Fibroblast of mammary gland (primary cell): ENCODE measurements at regions not wholly inside any gene's neighbourhood (a gene's known extent, or its start where the extent isn't known, plus 50 kb on each side); places are given as distances from the start of the nearest gene placed in this dataset.

ENCODE experiments used
- DNase-seq: peaks from one replicate; pipeline ENCODE4 v3.0.0-alpha.2; 2010; ENCODE audit warnings: low read depth
- H3K4me3 ChIP-seq: 2 replicates; pipeline ENCODE4 v1.5.1; 2011; ENCODE audit warnings: low read depth, mild to moderate bottlenecking, low read length, moderate library complexity; ENCODE audit not compliant: control insufficient read depth
- TF ChIP-seq, protein P1 (sequence below): conservative IDR thresholded peaks from 2 replicates; pipeline ENCODE4 v1.5.1; 2011; ENCODE audit warnings: low read depth, low read length, inconsistent platforms; ENCODE audit not compliant: control insufficient read depth, insufficient read depth

DNA sequence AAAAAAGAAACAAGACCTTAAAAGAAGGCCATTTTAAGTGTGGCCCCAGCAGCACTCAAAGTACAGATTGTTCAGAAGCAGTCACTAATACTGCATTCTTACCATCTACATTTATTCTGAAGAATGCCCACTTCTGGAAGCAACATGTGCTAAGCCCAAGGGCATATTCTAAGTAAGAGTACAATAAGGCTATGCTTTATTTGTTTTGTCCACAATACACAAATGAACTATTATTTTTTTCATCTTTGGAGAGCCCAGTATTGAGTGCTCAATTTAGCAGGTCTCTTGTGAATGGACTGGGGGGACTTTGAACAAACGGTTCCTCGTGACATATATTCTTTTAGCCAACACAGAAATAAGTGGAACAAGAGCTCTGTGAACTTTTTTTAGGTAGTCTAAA is 191.4 kb upstream of the CHORDC1 start:
- TF ChIP-seq, protein P1, sequence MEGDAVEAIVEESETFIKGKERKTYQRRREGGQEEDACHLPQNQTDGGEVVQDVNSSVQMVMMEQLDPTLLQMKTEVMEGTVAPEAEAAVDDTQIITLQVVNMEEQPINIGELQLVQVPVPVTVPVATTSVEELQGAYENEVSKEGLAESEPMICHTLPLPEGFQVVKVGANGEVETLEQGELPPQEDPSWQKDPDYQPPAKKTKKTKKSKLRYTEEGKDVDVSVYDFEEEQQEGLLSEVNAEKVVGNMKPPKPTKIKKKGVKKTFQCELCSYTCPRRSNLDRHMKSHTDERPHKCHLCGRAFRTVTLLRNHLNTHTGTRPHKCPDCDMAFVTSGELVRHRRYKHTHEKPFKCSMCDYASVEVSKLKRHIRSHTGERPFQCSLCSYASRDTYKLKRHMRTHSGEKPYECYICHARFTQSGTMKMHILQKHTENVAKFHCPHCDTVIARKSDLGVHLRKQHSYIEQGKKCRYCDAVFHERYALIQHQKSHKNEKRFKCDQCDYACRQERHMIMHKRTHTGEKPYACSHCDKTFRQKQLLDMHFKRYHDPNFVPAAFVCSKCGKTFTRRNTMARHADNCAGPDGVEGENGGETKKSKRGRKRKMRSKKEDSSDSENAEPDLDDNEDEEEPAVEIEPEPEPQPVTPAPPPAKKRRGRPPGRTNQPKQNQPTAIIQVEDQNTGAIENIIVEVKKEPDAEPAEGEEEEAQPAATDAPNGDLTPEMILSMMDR: no peak
- DNase-seq: no peak
- H3K4me3 ChIP-seq: no peak overlapping the region

DNA sequence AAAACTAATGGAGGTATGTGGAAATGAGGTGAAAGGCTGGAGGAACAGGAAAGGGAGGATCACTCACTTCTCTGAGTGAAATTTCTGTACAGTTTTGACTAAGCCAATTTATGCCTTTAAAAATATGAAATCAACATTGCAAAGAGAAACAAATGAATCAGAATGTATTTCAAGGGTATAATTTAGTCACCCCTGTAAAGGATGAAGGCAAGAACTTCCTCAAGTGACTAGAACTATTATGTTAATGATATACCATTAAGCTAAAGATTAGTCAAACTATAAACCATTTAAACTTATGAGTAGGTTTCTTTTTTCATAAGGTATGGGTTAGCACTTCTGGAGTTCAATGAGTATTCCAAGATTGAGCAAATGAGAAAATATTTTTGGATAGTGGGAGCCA is 184.5 kb upstream of the CHORDC1 start:
- TF ChIP-seq, protein P1: no peak
- H3K4me3 ChIP-seq: no peak overlapping the region
- DNase-seq: no peak

DNA sequence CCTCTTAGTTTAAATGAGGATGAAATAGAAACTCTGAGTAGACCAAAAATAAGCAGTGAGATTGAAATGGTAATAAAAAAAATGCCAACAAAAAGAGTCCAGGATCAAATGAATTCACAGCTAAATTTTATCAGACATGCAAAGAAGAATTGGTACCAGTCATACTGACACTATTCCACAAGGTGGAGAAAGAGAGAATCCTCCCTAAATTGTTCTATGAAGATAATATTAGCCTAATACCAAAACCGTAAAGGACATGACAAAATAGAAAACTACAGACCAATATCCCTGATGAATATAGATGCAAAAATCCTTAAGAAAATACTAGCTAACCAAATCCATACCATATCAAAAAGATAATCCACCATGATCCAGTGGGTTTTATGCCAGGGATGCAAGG is 169.8 kb upstream of the CHORDC1 start:
- TF ChIP-seq, protein P1: no peak
- no peak for DNase-seq
- H3K4me3 ChIP-seq: no peak overlapping the region

DNA sequence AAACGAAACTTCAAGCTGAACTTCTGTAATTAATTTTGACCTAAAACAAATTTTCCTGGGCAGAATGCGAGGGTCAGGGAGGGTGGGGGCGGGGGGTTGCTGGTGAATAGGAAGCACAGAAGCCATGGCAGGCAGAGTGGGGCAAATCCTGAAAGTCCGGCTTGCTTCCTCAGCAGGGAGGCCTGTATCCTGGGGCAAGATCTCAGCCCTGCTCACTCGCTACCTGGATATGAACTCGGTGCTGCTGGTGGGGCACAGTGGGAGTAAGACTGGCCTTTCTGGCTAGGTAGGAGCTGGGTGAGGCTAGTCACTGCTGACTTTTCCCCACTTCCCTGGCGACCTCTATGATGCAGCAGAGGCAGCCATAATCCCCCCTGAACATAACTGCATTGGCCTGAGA is 168.9 kb upstream of the CHORDC1 start:
- TF ChIP-seq, protein P1: no peak
- no peak overlapping the region for H3K4me3 ChIP-seq
- DNase-seq: no peak

DNA sequence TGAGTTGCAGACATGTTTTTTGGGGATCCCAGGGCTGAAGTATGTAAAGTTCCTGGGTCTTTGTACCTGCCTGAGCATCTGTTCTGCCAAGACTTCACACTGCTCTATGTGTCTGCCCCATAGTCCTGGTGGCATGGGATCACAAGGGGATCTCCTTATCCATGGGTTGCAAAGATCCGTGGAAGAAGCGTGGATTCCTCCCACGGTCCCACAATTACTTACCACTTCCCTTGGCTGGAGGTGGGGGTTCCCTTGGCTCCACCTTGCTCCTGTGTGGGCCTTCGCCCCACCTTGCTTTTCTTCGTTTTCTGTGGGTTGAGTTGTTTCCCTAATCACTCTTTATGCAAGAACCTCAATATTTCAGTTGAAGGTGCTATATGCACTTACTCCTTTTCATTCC is 157.4 kb upstream of the CHORDC1 start:
- TF ChIP-seq, protein P1: no peak
- no peak overlapping the region for H3K4me3 ChIP-seq
- no peak for DNase-seq

DNA sequence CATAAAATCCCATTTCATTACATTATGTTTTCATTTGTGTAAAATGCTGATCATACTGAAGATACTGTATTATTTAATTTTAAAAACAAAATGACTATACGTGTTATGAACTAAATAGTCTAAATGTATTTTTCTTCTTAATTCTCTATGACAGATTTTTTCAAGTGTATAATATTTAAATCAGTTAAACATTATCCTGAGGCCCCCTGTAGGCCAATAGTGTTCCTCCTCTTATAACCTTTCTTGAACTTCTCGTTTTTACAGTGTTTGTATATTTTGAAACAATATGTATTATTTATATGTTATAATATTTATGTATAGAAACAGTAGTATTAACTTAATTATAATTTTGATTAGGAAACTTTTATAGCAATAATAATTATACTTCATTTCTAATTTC is 151.1 kb upstream of the CHORDC1 start:
- DNase-seq: no peak
- no peak overlapping the region for H3K4me3 ChIP-seq
- TF ChIP-seq, protein P1: no peak

DNA sequence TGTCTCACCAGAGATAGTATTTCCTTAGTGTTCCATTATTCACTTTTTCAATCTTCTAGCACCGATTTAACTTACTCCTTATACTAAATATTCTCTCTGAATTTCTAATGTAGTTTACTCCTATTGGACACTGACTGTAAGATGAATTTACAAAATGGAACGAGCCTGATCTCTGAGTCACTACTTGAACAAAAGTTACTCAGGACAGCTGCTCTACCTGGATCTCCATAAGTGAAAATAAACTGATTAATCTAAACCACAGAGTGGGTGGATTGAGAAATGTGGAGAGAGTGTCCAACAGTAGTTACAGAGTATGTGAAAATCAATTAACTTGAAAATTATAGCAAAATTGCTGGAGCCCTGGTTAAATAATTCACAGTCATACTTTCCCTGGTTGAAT is 141.7 kb upstream of the CHORDC1 start:
- TF ChIP-seq, protein P1: no peak
- H3K4me3 ChIP-seq: no peak overlapping the region
- DNase-seq: no peak
